HG02973 (cell line): ENCODE measurements at regions not wholly inside any gene's neighbourhood (a gene's known extent, or its start where the extent isn't known, plus 50 kb on each side); places are given as distances from the start of the nearest gene placed in this dataset.
"Not testable (repeated sequence)": the region's sequence is repeated elsewhere in the genome, so short reads cannot be mapped to it uniquely, and the experiment has no call there.

ENCODE experiments used
- ATAC-seq: cut with Tn5 transposase; IDR thresholded peaks from one replicate; pipeline ENCODE4 v1.9.1; 2021; ENCODE audit warnings: moderate library complexity; ENCODE audit not compliant: unreplicated experiment

- no peak for ATAC-seq
Observed at GRCh38 chr4:4670869-4671268, 129.0 kb upstream of the STX18 start.

GRCh38 chr4:4668355-4669210 lies 126.7 kb upstream of the STX18 start:
- ATAC-seq = no peak

DNA sequence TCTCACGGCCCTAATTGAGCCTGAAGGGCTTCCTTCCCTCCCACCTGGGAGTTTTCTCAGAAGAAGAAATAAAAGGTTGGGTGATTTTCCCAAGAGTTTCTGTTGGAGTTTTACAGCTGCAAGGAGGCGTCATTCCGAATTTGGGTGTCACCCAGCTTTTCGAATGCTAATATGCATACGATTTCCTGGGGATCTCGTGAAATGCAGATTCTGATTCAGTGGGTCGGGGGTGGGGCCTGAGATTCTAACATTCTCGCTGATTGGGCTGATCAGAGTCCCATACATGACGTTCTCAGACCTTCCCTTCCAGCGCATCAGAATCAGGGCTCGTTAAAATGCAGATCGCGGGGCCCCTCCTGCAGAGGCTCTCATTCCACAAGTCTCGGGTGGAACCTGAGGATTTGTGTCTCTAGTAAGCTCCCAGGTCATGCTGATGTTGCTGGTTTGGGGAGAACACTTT lies 125.8 kb upstream of the STX18 start:
- ATAC-seq = no peak

GRCh38 chr4:4666693-4667621 lies 125.1 kb upstream of the STX18 start:
- ATAC-seq = no peak

GRCh38 chr4:4666187-4666586 lies 124.3 kb upstream of the STX18 start:
- ATAC-seq = no peak

DNA sequence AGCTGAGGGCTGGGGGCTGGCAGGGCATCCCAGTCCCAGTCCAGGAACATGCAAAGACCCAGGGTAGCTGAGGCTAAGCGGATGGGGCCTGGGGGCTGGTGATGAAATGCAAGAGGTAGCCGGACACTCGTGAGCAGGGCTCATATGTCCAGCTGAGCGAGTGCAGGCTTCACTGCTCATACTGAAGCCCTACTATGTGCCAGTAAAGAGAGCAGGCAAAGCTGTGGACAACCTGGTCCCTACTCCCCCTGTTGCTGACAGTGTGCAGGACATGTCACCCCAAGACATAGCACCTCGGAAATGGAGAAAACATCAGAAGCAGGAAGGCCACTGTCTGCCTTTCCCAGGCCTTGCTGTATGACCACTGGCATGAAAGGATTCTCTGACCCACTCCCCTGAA lies 122.4 kb upstream of the STX18 start:
- ATAC-seq = no peak

- no peak for ATAC-seq
Observed at GRCh38 chr4:4663028-4663427, 121.2 kb upstream of the STX18 start.

DNA sequence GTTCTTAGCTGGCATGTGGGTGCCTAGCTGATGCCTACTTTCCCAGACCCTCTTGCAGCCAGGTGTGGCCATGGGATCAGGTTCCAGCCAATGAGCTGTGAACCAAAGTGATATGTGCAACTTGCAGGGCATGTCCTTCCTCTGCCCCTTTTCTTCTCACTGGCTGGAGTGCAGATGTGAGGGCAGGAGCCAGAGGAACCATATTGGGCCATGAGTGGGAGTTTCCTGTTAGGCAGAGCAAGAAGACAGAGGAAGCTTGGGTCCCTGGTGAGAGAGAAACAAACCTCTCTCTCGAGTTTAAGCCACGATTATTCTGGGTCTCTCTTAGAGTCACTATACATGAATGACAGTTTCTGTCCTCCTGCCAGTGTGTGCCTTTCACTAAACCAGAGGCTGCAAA lies 120.4 kb upstream of the STX18 start:
- no peak for ATAC-seq

- ATAC-seq = no peak
Observed at GRCh38 chr4:4659871-4660651, 118.2 kb upstream of the STX18 start.

DNA sequence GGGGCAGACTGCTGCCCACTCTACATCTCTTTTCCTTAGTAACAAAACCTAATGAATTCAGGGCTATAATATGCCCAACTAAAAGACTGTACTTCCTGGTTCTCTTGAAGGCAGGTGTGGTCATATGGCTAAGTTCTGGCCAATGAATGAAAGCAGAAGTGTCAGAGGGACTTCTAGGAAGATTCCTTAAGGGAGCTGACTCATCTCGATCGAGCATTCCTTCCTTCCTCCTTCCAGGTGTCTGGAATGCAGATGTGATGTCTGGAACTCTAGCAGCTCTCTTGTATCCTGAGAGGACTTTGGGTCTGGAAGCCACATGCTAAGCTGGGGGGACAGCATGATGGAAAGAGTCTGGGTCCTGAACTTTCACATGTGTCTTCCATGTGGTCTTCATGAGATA lies 116.2 kb upstream of the STX18 start:
- ATAC-seq = no peak

- no peak for ATAC-seq
Observed at GRCh38 chr4:4656977-4657376, 115.1 kb upstream of the STX18 start.

GRCh38 chr4:4655901-4656300 lies 114.1 kb upstream of the STX18 start:
- ATAC-seq = no peak

GRCh38 chr4:4655011-4655410 lies 113.2 kb upstream of the STX18 start:
- ATAC-seq = no peak

GRCh38 chr4:4651811-4652755 lies 110.2 kb upstream of the STX18 start:
- no peak for ATAC-seq

DNA sequence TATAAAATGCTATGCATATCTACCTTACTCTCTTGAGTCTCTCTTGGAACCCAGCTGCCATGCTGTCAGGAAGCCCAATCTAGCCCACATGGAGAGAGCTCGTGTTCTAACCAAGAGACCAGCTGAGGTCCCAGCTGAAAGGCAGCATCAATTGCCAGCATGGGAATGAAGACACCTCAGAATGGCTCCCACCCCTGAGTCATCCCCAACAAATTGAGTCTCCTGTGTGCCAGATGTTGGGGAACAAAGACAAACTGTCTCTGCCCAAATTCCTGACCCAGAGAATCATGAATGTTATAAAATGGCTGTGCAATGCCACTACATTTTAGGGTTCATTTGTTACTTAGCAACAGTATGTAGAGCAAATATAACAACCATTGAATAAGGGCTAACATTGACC lies 105.2 kb upstream of the STX18 start:
- ATAC-seq = no peak

DNA sequence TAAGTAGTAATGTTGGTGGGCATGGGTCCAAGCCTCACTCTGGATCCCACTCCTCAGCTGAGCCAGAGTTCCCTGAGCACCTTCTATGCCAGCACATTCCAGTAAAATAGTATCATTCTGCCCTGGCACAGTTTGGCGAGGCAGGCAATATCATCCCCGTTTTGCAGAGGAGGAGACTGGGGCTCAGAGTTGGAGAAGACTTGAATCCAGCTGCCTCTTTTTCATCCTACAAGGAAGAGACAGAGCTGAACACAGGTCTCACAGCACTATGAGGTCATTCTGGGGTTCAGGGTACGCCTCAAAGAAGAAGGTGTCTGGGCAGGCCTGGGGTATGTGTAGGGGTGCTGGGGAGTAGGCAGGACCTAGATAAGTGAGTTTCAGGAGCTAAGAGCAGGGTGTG lies 103.9 kb upstream of the STX18 start:
- ATAC-seq = no peak

DNA sequence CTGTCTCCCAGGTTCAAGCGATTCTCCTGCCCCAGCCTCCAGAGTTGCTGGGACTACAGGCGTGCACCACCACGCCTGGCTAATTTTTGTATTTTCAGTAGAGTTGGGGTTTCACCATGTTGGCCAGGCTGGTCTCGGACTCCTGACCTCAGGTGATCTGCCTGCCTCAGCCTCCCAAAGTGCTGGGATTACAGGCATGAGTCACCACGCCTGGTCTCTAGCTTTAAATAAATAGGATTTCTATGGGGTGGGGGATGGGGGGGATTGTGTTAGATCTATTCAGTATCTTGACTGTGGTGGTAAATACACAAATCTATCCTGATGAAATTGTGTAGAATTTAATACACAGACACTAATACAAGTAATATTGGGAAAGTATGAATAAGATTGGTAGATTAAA lies 102.4 kb upstream of the STX18 start:
- not testable (repeated sequence) for ATAC-seq

DNA sequence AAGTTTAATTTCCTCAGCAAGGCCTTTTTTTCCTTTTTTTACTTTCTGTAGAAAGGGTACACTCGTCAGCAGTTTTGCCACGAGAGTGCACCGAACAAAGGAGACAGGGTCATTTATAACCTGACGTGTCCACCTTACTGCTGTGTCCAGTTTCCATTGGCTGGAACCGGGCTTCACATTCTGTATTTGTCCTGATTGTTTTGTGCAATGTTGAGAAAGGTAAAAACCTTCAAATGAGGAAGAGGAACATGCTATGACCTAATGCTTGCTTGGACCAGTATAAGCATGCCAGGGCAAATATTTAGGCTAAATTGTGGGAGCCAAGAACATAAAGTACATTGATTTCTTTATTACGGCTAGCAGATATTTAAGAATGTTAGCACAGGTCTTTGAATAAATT lies 101.9 kb upstream of the STX18 start:
- ATAC-seq = not testable (repeated sequence)

- no peak for ATAC-seq
Observed at GRCh38 chr4:4643306-4643705, 101.5 kb upstream of the STX18 start.

- no peak for ATAC-seq
Observed at GRCh38 chr4:4642496-4643000, 100.7 kb upstream of the STX18 start.
